ENCODE measurements at regions not wholly inside any gene's neighbourhood (a gene's known extent, or its start where the extent isn't known, plus 50 kb on each side); places are given as distances from the start of the nearest gene placed in this dataset.

- TF ChIP-seq EZH2phosphoT487 (IDR thresholded peaks at IDR 0.05; ENCODE audit: borderline replicate concordance, low read depth, low read length) (no peak), CTCF (conservative IDR thresholded peaks at IDR 0.05; ENCODE audit: low read length) (no peak)
- Histone ChIP-seq H2AFZ (ENCODE audit: low read length) (no peak overlapping the region), H3K4me1 (ENCODE audit: insufficient read depth, low read length, poor library complexity, severe bottlenecking) (peaks cover 11% of the 10 kb centered on the region), H3K27ac (ENCODE audit: low read depth, low read length, poor library complexity, severe bottlenecking) (no peak overlapping the region), H3K9me3 (ENCODE audit: low read length) (no peaks in the 10 kb centered on the region), H4K20me1 (ENCODE audit: insufficient read depth, low read length) (no peaks in the 10 kb centered on the region), H3K79me2 (ENCODE audit: insufficient read depth, low read depth, low read length) (no peaks in the 10 kb centered on the region), H3K36me3 (ENCODE audit: insufficient read depth, low read length) (no peaks in the 10 kb centered on the region), H3K4me2 (ENCODE audit: low read length) (no peak overlapping the region), H3K4me3 (ENCODE audit: low read depth, low read length, poor library complexity, severe bottlenecking) (no peak overlapping the region), H3K9me2 (ENCODE audit: insufficient read depth, low read length) (no peaks in the 10 kb centered on the region)
- intact Hi-C loops (cut with micrococcal nuclease; ENCODE audit: unreplicated experiment), result no loop called here
- no peak for DNase-seq (ENCODE audit: low spot score)
- no TSS peak for BruUV-seq (replicated peaks)
- POLR2A ChIA-PET, result no interaction called here
- CTCF ChIA-PET (ENCODE audit: unreplicated experiment), result interaction anchor here (0.7 kb wide), 1 partner anchor 166 kb away, joined by 4 read pairs; no protein-coding TSS in a partner anchor
These were observed 53.6 kb upstream of the SSBP3 start for GRCh38 chr1:54459726-54460191.

- TF ChIP-seq CTCF (conservative IDR thresholded peaks at IDR 0.05; ENCODE audit: low read length) (no peak), EZH2phosphoT487 (IDR thresholded peaks at IDR 0.05; ENCODE audit: borderline replicate concordance, low read depth, low read length) (no peak)
- no peak for DNase-seq (ENCODE audit: low spot score)
- Histone ChIP-seq H3K36me3 (ENCODE audit: insufficient read depth, low read length) (no peaks in the 10 kb centered on the region), H3K79me2 (ENCODE audit: insufficient read depth, low read depth, low read length) (no peaks in the 10 kb centered on the region), H2AFZ (ENCODE audit: low read length) (no peak overlapping the region), H3K4me2 (ENCODE audit: low read length) (no peak overlapping the region), H4K20me1 (ENCODE audit: insufficient read depth, low read length) (no peaks in the 10 kb centered on the region), H3K4me1 (ENCODE audit: insufficient read depth, low read length, poor library complexity, severe bottlenecking) (peaks cover 5% of the 10 kb centered on the region), H3K9me3 (ENCODE audit: low read length) (no peaks in the 10 kb centered on the region), H3K9me2 (ENCODE audit: insufficient read depth, low read length) (no peaks in the 10 kb centered on the region), H3K4me3 (ENCODE audit: low read depth, low read length, poor library complexity, severe bottlenecking) (no peak overlapping the region), H3K27ac (ENCODE audit: low read depth, low read length, poor library complexity, severe bottlenecking) (no peak overlapping the region)
- POLR2A ChIA-PET, result no interaction called here
- intact Hi-C loops (cut with micrococcal nuclease; ENCODE audit: unreplicated experiment), result no loop called here
- CTCF ChIA-PET (ENCODE audit: unreplicated experiment), result no interaction called here
- no TSS peak for BruUV-seq (replicated peaks)
These were observed 52.9 kb upstream of the SSBP3 start for GRCh38 chr1:54459140-54459539.

- Histone ChIP-seq H3K36me3 (ENCODE audit: insufficient read depth, low read length) (no peaks in the 10 kb centered on the region), H3K4me3 (ENCODE audit: low read depth, low read length, poor library complexity, severe bottlenecking) (no peak overlapping the region), H3K4me1 (ENCODE audit: insufficient read depth, low read length, poor library complexity, severe bottlenecking) (no peaks in the 10 kb centered on the region), H3K9me2 (ENCODE audit: insufficient read depth, low read length) (no peaks in the 10 kb centered on the region), H3K4me2 (ENCODE audit: low read length) (no peak overlapping the region), H4K20me1 (ENCODE audit: insufficient read depth, low read length) (no peaks in the 10 kb centered on the region), H3K27ac (ENCODE audit: low read depth, low read length, poor library complexity, severe bottlenecking) (no peak overlapping the region), H3K9me3 (ENCODE audit: low read length) (no peaks in the 10 kb centered on the region), H3K79me2 (ENCODE audit: insufficient read depth, low read depth, low read length) (no peaks in the 10 kb centered on the region), H2AFZ (ENCODE audit: low read length) (no peak overlapping the region)
- TF ChIP-seq EZH2phosphoT487 (IDR thresholded peaks at IDR 0.05; ENCODE audit: borderline replicate concordance, low read depth, low read length) (no peak), CTCF (conservative IDR thresholded peaks at IDR 0.05; ENCODE audit: low read length) (no peak)
- ChIA-PET CTCF (ENCODE audit: unreplicated experiment) (no interaction called here), POLR2A (interaction anchor here (0.6 kb wide), 1 partner anchor 378 kb away, joined by 4 read pairs; no protein-coding TSS in a partner anchor)
- no TSS peak for BruUV-seq (replicated peaks)
- DNase-seq (ENCODE audit: low spot score), result no peak
- intact Hi-C loops (cut with micrococcal nuclease; ENCODE audit: unreplicated experiment), result no loop called here
These were observed 50.8 kb upstream of the SSBP3 start for GRCh38 chr1:54456921-54457529.

Measured in OCI-LY7 (cell line).